Tibial nerve (tissue), 3 donors: ENCODE measurements at regions not wholly inside any gene's neighbourhood (a gene's known extent, or its start where the extent isn't known, plus 50 kb on each side); places are given as distances from the start of the nearest gene placed in this dataset.

Experiments used
- POLR2A ChIP-seq, 2 donors: fragments of 450-650 bp; IDR thresholded peaks; one replicate each; pipeline ENCODE4 v1.6.1; 2017; ENCODE audit warnings: antibody characterized with exemption in 2 of 2, mild to moderate bottlenecking in 2 of 2, moderate library complexity in 2 of 2
- TF ChIP-seq, protein P1 (sequence below), 5 experiments: fragments of 200-600 bp in 3 of 5; fragments of 450-650 bp in 2 of 5; sonication (generic) in 3 of 5; IDR thresholded peaks; one replicate each; pipeline ENCODE4 v1.5.1; 2016 to 2019; ENCODE audit warnings: antibody characterized with exemption in 5 of 5, mild to moderate bottlenecking in 3 of 5, moderate library complexity in 2 of 5

DNA sequence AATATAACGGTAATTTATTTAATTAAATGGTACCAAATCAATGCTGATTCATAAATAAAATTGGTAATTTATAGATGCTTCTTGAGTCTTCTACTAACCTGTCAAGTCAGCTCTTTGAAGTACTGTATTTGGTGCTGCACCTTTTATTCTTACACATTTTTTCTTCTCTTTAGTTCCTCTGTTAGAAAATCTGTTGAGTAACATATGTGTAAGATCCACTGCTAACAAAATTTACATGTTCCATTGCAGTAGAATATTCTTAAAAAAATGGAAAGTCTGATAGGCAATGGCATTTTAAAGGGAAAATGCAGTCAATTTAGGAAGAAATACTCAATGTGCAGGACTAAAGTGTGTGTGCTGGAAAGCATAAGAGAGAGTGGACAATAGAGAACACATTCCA, 936.6 kb downstream of the ZPLD1 start:
- TF ChIP-seq, protein P1, sequence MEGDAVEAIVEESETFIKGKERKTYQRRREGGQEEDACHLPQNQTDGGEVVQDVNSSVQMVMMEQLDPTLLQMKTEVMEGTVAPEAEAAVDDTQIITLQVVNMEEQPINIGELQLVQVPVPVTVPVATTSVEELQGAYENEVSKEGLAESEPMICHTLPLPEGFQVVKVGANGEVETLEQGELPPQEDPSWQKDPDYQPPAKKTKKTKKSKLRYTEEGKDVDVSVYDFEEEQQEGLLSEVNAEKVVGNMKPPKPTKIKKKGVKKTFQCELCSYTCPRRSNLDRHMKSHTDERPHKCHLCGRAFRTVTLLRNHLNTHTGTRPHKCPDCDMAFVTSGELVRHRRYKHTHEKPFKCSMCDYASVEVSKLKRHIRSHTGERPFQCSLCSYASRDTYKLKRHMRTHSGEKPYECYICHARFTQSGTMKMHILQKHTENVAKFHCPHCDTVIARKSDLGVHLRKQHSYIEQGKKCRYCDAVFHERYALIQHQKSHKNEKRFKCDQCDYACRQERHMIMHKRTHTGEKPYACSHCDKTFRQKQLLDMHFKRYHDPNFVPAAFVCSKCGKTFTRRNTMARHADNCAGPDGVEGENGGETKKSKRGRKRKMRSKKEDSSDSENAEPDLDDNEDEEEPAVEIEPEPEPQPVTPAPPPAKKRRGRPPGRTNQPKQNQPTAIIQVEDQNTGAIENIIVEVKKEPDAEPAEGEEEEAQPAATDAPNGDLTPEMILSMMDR (IDR thresholded peaks at IDR 0.05), result no peak
- TF ChIP-seq POLR2A (IDR thresholded peaks at IDR 0.05), result no peak
